NCI-H187 (cell line): ENCODE measurements at regions not wholly inside any gene's neighbourhood (a gene's known extent, or its start where the extent isn't known, plus 50 kb on each side); places are given as distances from the start of the nearest gene placed in this dataset.

Experiments used
- DNase-seq, 2 experiments: peaks; one replicate each; lab custom pipeline; 2025; lab: John Stamatoyannopoulos, UW

GRCh38 chr2:220847006-220847405 lies 725.1 kb downstream of the EPHA4 start:
- no peak for DNase-seq

GRCh38 chr2:220847589-220847988 lies 724.5 kb downstream of the EPHA4 start:
- no peak for DNase-seq

GRCh38 chr2:220849433-220849832 lies 722.7 kb downstream of the EPHA4 start:
- no peak for DNase-seq

- DNase-seq = no peak
Measured at GRCh38 chr2:220850116-220850515, 722.0 kb downstream of the EPHA4 start.

- peak in 1 of 2 experiments; percentile 1 for DNase-seq
Measured at GRCh38 chr2:220855296-220855695, 716.8 kb downstream of the EPHA4 start.

- DNase-seq = no peak
Measured at GRCh38 chr2:220856486-220856885, 715.6 kb downstream of the EPHA4 start.

GRCh38 chr2:220857368-220857767 lies 714.7 kb downstream of the EPHA4 start:
- DNase-seq = no peak

- no peak for DNase-seq
Measured at GRCh38 chr2:220858101-220858500, 714.0 kb downstream of the EPHA4 start.

- no peak for DNase-seq
Measured at GRCh38 chr2:220871909-220872308, 700.2 kb downstream of the EPHA4 start.

GRCh38 chr2:220876080-220876824 lies 695.9 kb downstream of the EPHA4 start:
- DNase-seq = no peak

- DNase-seq = no peak
Measured at GRCh38 chr2:220877491-220877890, 694.6 kb downstream of the EPHA4 start.

- DNase-seq = no peak
Measured at GRCh38 chr2:220877897-220878296, 694.2 kb downstream of the EPHA4 start.

GRCh38 chr2:220880623-220881596 lies 691.2 kb downstream of the EPHA4 start:
- DNase-seq = no peak

- DNase-seq = no peak
Measured at GRCh38 chr2:220882507-220882906, 689.6 kb downstream of the EPHA4 start.

- no peak for DNase-seq
Measured at GRCh38 chr2:220885593-220885992, 686.5 kb downstream of the EPHA4 start.

- DNase-seq = no peak
Measured at GRCh38 chr2:220887271-220887870, 684.7 kb downstream of the EPHA4 start.

- DNase-seq = no peak
Measured at GRCh38 chr2:220887876-220888275, 684.2 kb downstream of the EPHA4 start.

- no peak for DNase-seq
Measured at GRCh38 chr2:220890931-220891330, 681.2 kb downstream of the EPHA4 start.

- DNase-seq = no peak
Measured at GRCh38 chr2:220891405-220891804, 680.7 kb downstream of the EPHA4 start.

- DNase-seq = no peak
Measured at GRCh38 chr2:220892018-220892634, 680.0 kb downstream of the EPHA4 start.

- DNase-seq = no peak
Measured at GRCh38 chr2:220893411-220893810, 678.7 kb downstream of the EPHA4 start.

GRCh38 chr2:220894069-220894468 lies 678.0 kb downstream of the EPHA4 start:
- no peak for DNase-seq
